Right atrium auricular region (tissue), 2 donors: ENCODE measurements at regions not wholly inside any gene's neighbourhood (a gene's known extent, or its start where the extent isn't known, plus 50 kb on each side); places are given as distances from the start of the nearest gene placed in this dataset.

Experiments
- DNase-seq: peaks from one replicate; pipeline ENCODE4 v3.0.0-alpha.2; 2019; ENCODE audit warnings: low spot score
- H3K27ac ChIP-seq, 2 donors: fragments of 200-600 bp; sonication (generic); 1 replicate in 1 of 2; 2 replicates in 1 of 2; pipeline ENCODE4 v1.5.1; 2016 to 2019
- H3K27me3 ChIP-seq, 2 donors: fragments of 200-600 bp; sonication (generic); one replicate each; pipeline versions ENCODE4 v1.5.1 to v1.6.0; 2017 to 2019
- H3K36me3 ChIP-seq: fragments of 200-600 bp; sonication (generic); one replicate; pipeline ENCODE4 v1.5.1; 2016
- H3K4me1 ChIP-seq, 2 donors: fragments of 200-600 bp; sonication (generic); one replicate each; pipeline versions ENCODE4 v1.5.1 to v1.6.0; 2017 to 2019
- H3K4me3 ChIP-seq, 2 donors: fragments of 200-600 bp; sonication (generic); 1 replicate in 1 of 2; 2 replicates in 1 of 2; pipeline ENCODE4 v1.5.1; 2017 to 2019; ENCODE audit warnings: mild to moderate bottlenecking in 1 of 2, moderate library complexity in 1 of 2
- H3K9me3 ChIP-seq, 2 donors: fragments of 200-600 bp; sonication (generic); one replicate each; pipeline ENCODE4 v1.5.1; 2019
- TF ChIP-seq, protein P1 (sequence below), 2 donors: fragments of 200-600 bp; sonication (generic); IDR thresholded peaks; one replicate each; pipeline ENCODE4 v1.5.1; 2019; ENCODE audit warnings: antibody characterized with exemption in 2 of 2

- Histone ChIP-seq H3K27me3 (no peaks in the 10 kb centered on the region), H3K9me3 (no peaks in the 10 kb centered on the region), H3K4me3 (no peak overlapping the region), H3K36me3 (no peaks in the 10 kb centered on the region), H3K27ac (no peak overlapping the region), H3K4me1 (no peaks in the 10 kb centered on the region)
- TF ChIP-seq, protein P1, sequence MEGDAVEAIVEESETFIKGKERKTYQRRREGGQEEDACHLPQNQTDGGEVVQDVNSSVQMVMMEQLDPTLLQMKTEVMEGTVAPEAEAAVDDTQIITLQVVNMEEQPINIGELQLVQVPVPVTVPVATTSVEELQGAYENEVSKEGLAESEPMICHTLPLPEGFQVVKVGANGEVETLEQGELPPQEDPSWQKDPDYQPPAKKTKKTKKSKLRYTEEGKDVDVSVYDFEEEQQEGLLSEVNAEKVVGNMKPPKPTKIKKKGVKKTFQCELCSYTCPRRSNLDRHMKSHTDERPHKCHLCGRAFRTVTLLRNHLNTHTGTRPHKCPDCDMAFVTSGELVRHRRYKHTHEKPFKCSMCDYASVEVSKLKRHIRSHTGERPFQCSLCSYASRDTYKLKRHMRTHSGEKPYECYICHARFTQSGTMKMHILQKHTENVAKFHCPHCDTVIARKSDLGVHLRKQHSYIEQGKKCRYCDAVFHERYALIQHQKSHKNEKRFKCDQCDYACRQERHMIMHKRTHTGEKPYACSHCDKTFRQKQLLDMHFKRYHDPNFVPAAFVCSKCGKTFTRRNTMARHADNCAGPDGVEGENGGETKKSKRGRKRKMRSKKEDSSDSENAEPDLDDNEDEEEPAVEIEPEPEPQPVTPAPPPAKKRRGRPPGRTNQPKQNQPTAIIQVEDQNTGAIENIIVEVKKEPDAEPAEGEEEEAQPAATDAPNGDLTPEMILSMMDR (IDR thresholded peaks at IDR 0.05): no peak
- no peak for DNase-seq
These were observed 738.6 kb upstream of the GRIA3 start for GRCh38 chrX:122445466-122445865.

DNA sequence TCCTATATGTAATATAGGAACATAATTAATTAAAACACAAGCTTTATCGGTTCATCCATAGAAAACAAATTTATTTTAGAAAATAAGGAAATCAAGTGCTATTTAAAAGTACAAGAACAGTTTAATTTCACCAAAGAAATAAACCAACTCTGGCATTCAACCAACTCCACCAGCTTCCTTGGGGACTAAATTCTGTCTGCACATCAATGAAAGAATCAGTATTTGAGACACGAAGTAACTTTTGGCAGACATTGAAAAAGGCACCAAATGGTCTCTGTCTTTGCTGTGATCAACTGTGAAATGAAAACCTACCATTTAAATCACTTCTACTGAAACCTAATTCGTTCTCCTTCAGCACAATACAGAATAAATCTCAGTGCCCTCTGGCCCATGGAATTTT lies 719.7 kb upstream of the GRIA3 start:
- Histone ChIP-seq H3K9me3 (no peaks in the 10 kb centered on the region), H3K4me3 (no peak overlapping the region), H3K27me3 (no peaks in the 10 kb centered on the region), H3K27ac (no peak overlapping the region), H3K4me1 (no peaks in the 10 kb centered on the region), H3K36me3 (no peaks in the 10 kb centered on the region)
- TF ChIP-seq, protein P1 (IDR thresholded peaks at IDR 0.05): no peak
- DNase-seq: no peak

GRCh38 chrX:122475306-122475705 lies 708.8 kb upstream of the GRIA3 start:
- H3K9me3 ChIP-seq: no peaks in the 10 kb centered on the region
- no peak overlapping the region for H3K27ac ChIP-seq
- H3K4me1 ChIP-seq: no peaks in the 10 kb centered on the region
- TF ChIP-seq, protein P1 (IDR thresholded peaks at IDR 0.05): no peak
- H3K27me3 ChIP-seq: no peaks in the 10 kb centered on the region
- no peak for DNase-seq
- no peaks in the 10 kb centered on the region for H3K36me3 ChIP-seq
- no peak overlapping the region for H3K4me3 ChIP-seq

DNA sequence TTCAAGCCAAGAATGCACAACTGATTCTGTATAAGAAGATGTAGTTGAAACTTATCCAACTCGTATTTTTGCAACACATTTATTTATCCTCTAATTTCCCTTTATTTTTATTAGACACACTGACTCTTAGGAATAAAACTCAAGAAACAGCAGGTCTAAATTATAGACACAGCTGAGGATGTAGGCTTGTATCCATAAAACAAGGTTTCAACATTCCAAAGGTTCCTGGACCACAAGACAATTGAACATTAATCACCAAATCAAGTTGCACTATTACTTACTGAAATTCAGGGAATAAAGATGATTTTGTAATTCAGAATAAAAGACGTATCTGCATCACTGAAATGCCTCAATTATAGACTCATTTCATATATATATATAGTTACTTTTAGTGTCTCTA lies 683.5 kb upstream of the GRIA3 start:
- no peak for DNase-seq
- H3K36me3 ChIP-seq: no peaks in the 10 kb centered on the region
- H3K4me1 ChIP-seq: no peaks in the 10 kb centered on the region
- no peak overlapping the region for H3K4me3 ChIP-seq
- TF ChIP-seq, protein P1 (IDR thresholded peaks at IDR 0.05): no peak
- H3K9me3 ChIP-seq: no peaks in the 10 kb centered on the region
- no peaks in the 10 kb centered on the region for H3K27me3 ChIP-seq
- H3K27ac ChIP-seq: no peak overlapping the region

DNA sequence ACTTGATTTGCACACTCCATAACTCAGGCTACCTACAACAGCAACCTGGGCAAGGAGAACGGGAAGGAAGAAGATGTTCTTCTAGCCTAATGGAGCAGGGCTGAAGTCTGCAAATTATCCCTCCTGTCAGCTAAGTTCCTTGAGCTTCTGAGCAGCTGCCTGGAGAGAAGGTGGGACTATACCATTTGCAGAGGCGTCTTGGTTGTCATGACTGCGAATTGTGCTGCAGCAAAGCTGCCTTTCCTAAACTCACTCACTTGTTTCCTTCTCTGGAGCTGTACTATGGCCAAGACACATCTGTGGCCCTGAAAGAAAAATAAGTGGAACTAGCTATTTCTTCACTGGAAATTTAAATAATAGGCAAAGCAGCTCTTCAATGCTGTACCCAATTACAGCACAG lies 682.4 kb upstream of the GRIA3 start:
- TF ChIP-seq, protein P1 (IDR thresholded peaks at IDR 0.05): no peak
- no peak overlapping the region for H3K4me3 ChIP-seq
- H3K4me1 ChIP-seq: no peaks in the 10 kb centered on the region
- no peaks in the 10 kb centered on the region for H3K27me3 ChIP-seq
- H3K27ac ChIP-seq: no peak overlapping the region
- H3K36me3 ChIP-seq: no peaks in the 10 kb centered on the region
- no peak for DNase-seq
- no peaks in the 10 kb centered on the region for H3K9me3 ChIP-seq

DNA sequence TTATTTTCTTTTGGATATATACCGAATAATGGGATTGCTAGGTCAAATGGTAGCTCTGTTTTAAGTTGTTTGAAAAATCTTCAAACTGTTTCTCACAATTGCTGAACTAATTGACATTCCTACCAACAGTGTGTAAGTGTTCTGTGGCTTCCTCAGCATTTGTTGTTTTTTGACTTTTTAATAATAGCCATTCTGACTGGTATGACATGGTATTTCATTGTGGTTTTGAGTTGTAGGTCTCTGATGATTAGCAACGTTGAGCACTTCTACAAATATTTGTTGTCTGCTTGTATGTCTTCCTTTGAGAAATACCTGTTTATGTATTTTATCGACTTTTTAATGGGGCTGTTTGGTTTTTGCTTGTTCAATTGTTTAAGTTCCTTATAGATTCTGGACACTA lies 680.1 kb upstream of the GRIA3 start:
- H3K27ac ChIP-seq: no peak overlapping the region
- no peaks in the 10 kb centered on the region for H3K4me1 ChIP-seq
- no peaks in the 10 kb centered on the region for H3K27me3 ChIP-seq
- H3K4me3 ChIP-seq: no peak overlapping the region
- H3K9me3 ChIP-seq: no peaks in the 10 kb centered on the region
- DNase-seq: no peak
- TF ChIP-seq, protein P1 (IDR thresholded peaks at IDR 0.05): no peak
- H3K36me3 ChIP-seq: no peaks in the 10 kb centered on the region
